Fibroblast of lung (primary cell): ENCODE measurements at regions not wholly inside any gene's neighbourhood (a gene's known extent, or its start where the extent isn't known, plus 50 kb on each side); places are given as distances from the start of the nearest gene placed in this dataset.

ENCODE experiments used
- EZH2 ChIP-seq: IDR thresholded peaks from 2 replicates; pipeline ENCODE4 v1.5.1; 2012; ENCODE audit warnings: low read length, control low read depth, mild to moderate bottlenecking; ENCODE audit errors: missing control alignments
- TF ChIP-seq, protein P1 (sequence below), 2 donors: IDR thresholded peaks in 1 of 2; conservative IDR thresholded peaks in 1 of 2; 1 replicate in 1 of 2; 2 replicates in 1 of 2; pipeline ENCODE4 v1.5.1; 2011 to 2012; ENCODE audit warnings: low read length in 2 of 2, control low read depth in 1 of 2, inconsistent platforms in 1 of 2, low read depth in 1 of 2, mild to moderate bottlenecking in 1 of 2

- TF ChIP-seq, protein P1, sequence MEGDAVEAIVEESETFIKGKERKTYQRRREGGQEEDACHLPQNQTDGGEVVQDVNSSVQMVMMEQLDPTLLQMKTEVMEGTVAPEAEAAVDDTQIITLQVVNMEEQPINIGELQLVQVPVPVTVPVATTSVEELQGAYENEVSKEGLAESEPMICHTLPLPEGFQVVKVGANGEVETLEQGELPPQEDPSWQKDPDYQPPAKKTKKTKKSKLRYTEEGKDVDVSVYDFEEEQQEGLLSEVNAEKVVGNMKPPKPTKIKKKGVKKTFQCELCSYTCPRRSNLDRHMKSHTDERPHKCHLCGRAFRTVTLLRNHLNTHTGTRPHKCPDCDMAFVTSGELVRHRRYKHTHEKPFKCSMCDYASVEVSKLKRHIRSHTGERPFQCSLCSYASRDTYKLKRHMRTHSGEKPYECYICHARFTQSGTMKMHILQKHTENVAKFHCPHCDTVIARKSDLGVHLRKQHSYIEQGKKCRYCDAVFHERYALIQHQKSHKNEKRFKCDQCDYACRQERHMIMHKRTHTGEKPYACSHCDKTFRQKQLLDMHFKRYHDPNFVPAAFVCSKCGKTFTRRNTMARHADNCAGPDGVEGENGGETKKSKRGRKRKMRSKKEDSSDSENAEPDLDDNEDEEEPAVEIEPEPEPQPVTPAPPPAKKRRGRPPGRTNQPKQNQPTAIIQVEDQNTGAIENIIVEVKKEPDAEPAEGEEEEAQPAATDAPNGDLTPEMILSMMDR (conservative IDR thresholded peaks at IDR 0.05 in 1 of 2, IDR thresholded peaks at IDR 0.05 in 1 of 2; ENCODE audit: low read depth in 1 of 2, low read length in 2 of 2) = no peak
- no peak for TF ChIP-seq EZH2
Measured at GRCh38 chr14:96962337-96962736, 165.2 kb downstream of the VRK1 start.
